HEK293T (cell line): ENCODE measurements at regions not wholly inside any gene's neighbourhood (a gene's known extent, or its start where the extent isn't known, plus 50 kb on each side); places are given as distances from the start of the nearest gene placed in this dataset.

ENCODE experiments used
- CTCF ChIA-PET: fragments of 350-600 bp; formaldehyde crosslinking; extraction: SDS; loops from one replicate; lab custom pipeline; 2021; ENCODE audit warnings: antibody characterized with exemption, inconsistent platforms; lab: Yijun Ruan, JAX
- POLR2A ChIA-PET: fragments of 350-600 bp; formaldehyde crosslinking; extraction: SDS; loops from one replicate; lab custom pipeline; 2020; ENCODE audit warnings: antibody characterized with exemption, inconsistent platforms; lab: Yijun Ruan, JAX
- DNase-seq: peaks from one replicate; pipeline ENCODE4 v3.0.0; 2012; ENCODE audit warnings: mixed read lengths; ENCODE audit errors: extremely low spot score
- ARNT ChIP-seq: fragments of 450-650 bp; IDR thresholded peaks from 2 replicates; pipeline ENCODE4 v1.6.1; 2017; ENCODE audit warnings: mild to moderate bottlenecking
- BHLHE40 ChIP-seq: fragments of 450-650 bp; IDR thresholded peaks from 2 replicates; pipeline ENCODE4 v1.6.1; 2016; ENCODE audit warnings: mild to moderate bottlenecking, moderate library complexity, borderline replicate concordance
- CTBP1 ChIP-seq: fragments of 450-650 bp; IDR thresholded peaks from 2 replicates; pipeline ENCODE4 v1.6.1; 2016; ENCODE audit warnings: borderline replicate concordance
- ELF4 ChIP-seq: fragments of 450-650 bp; IDR thresholded peaks from 2 replicates; pipeline ENCODE4 v1.6.1; 2017; ENCODE audit warnings: antibody characterized with exemption
- FOXA1 ChIP-seq: fragments of 450-650 bp; IDR thresholded peaks from 2 replicates; pipeline ENCODE4 v1.6.1; 2016; ENCODE audit warnings: mild to moderate bottlenecking
- FOXK2 ChIP-seq: fragments of 450-650 bp; IDR thresholded peaks from 2 replicates; pipeline ENCODE4 v1.6.1; 2016; ENCODE audit warnings: mild to moderate bottlenecking
- FOXM1 ChIP-seq: fragments of 450-650 bp; IDR thresholded peaks from 2 replicates; pipeline ENCODE4 v1.6.1; 2017; ENCODE audit warnings: mild to moderate bottlenecking, borderline replicate concordance
- HDGF ChIP-seq: fragments of 450-650 bp; IDR thresholded peaks from 2 replicates; pipeline ENCODE4 v1.6.1; 2017; ENCODE audit warnings: antibody characterized with exemption, borderline replicate concordance
- L3MBTL2 ChIP-seq: fragments of 450-650 bp; conservative IDR thresholded peaks from 2 replicates; pipeline ENCODE4 v1.6.1; 2016; ENCODE audit warnings: mild to moderate bottlenecking
- LEF1 ChIP-seq: fragments of 450-650 bp; IDR thresholded peaks from 2 replicates; pipeline ENCODE4 v1.6.1; 2017; ENCODE audit warnings: mild to moderate bottlenecking, borderline replicate concordance
- NFRKB ChIP-seq: fragments of 450-650 bp; IDR thresholded peaks from 2 replicates; pipeline ENCODE4 v1.6.1; 2016; ENCODE audit warnings: mild to moderate bottlenecking, moderate library complexity
- SP1 ChIP-seq: fragments of 450-650 bp; IDR thresholded peaks from 2 replicates; pipeline ENCODE4 v1.6.1; 2017
- SUZ12 ChIP-seq: fragments of 450-650 bp; IDR thresholded peaks from 2 replicates; pipeline ENCODE4 v1.6.1; 2016; ENCODE audit warnings: mild to moderate bottlenecking
- TARDBP ChIP-seq: fragments of 450-650 bp; IDR thresholded peaks from 2 replicates; pipeline ENCODE4 v1.6.1; 2016
- ZNF384 ChIP-seq: fragments of 450-650 bp; IDR thresholded peaks from 2 replicates; pipeline ENCODE4 v1.6.1; 2016
- TF ChIP-seq, protein P1 (sequence below): fragments of 450-650 bp; IDR thresholded peaks from 2 replicates; pipeline ENCODE4 v1.6.1; 2016

DNA sequence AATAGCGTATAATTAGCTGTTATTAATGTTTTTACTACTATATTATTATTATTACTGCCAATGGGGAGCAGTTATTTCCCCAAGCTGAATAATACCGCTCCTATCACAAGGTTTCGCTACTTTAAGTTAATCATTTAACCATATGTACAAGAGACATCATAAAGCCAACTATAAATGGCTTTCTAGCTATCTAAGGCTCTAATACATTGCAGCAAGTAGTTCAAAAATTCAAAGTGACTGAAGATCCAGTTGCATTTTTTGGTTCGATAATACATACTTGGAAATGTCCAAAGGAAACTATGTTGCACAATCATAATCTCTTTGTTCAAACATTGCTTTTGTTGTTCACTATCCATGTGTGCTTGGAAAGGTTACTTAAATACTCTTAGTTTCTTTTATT, 952.0 kb upstream of the MBL2 start:
- POLR2A ChIA-PET = no interaction called here
- CTCF ChIA-PET = no interaction called here
- no peak for DNase-seq
- no peak for TF ChIP-seq SP1
- TF ChIP-seq FOXM1 = no peak
- TF ChIP-seq CTBP1 = no peak
- no peak for TF ChIP-seq ELF4
- no peak for TF ChIP-seq LEF1
- TF ChIP-seq L3MBTL2 = no peak
- TF ChIP-seq, protein P1, sequence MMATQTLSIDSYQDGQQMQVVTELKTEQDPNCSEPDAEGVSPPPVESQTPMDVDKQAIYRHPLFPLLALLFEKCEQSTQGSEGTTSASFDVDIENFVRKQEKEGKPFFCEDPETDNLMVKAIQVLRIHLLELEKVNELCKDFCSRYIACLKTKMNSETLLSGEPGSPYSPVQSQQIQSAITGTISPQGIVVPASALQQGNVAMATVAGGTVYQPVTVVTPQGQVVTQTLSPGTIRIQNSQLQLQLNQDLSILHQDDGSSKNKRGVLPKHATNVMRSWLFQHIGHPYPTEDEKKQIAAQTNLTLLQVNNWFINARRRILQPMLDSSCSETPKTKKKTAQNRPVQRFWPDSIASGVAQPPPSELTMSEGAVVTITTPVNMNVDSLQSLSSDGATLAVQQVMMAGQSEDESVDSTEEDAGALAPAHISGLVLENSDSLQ = no peak
- no peak for TF ChIP-seq FOXK2
- TF ChIP-seq NFRKB = no peak
- TF ChIP-seq ZNF384 = no peak

DNA sequence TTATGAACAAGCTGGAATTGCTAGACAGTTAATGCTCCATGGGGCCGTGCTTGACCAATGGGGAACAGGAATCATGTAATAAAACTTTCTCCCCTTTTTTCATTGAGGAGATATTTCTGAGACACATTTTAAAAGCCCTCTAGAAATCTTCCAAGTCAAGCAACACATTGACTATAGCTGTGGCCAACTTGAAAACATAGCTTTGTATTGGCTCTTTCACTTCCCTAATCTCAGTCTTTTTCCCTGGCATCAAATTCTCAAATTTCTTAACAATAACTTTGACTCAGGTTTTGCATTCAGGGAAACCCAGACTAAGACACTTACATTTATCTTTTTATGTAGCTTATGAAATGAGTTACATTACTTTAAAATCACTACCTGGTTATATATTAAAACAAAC, 947.1 kb upstream of the MBL2 start:
- ChIA-PET CTCF (no interaction called here), POLR2A (no interaction called here)
- TF ChIP-seq L3MBTL2 = no peak
- no peak for TF ChIP-seq CTBP1
- TF ChIP-seq TARDBP = no peak
- no peak for TF ChIP-seq LEF1
- no peak for TF ChIP-seq BHLHE40
- DNase-seq = no peak

DNA sequence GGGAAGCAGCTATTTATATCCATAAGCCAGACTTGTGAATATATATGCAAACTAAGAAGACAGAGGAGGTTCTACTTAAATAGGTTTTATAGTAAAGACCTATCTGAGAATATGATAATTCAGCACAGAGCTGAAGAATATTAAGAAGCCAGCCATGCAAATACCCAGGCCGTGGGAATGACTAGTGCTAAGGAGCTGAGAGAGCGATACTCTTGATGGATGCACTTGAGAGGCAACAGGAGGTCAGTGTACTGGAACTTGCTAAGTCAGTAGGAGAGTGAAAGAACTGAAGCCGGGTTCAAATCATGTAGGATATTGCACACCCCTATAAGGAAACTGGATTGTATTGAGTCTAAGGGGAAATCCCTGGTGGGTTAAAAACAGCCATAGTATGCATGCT, 943.6 kb upstream of the MBL2 start:
- ChIA-PET POLR2A (no interaction called here), CTCF (no interaction called here)
- TF ChIP-seq HDGF (no peak), SP1 (no peak)
- no peak for DNase-seq

DNA sequence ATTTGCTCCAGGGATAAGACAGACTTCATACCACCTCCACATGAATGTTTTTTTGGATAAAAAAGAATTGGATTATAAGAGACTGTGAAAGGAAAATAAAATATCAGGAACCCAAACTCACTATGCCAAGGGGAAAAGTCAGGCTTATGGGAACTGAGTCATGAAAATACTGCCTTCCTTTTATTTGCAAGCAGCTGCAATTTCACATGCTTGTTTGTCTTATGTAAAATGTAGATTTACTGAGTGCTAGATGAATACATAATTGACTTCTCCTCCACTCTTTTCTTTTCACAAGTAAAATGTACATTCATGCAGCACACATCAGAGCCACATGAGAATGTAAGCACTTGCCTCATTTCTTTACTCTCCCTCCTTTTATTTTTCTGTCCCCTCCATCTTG, 940.8 kb upstream of the MBL2 start:
- DNase-seq = no peak
- CTCF ChIA-PET = no interaction called here
- POLR2A ChIA-PET = no interaction called here
- no peak for TF ChIP-seq L3MBTL2
- TF ChIP-seq ARNT = no peak
- no peak for TF ChIP-seq ELF4
- no peak for TF ChIP-seq BHLHE40
- TF ChIP-seq TARDBP = no peak
- no peak for TF ChIP-seq HDGF
- TF ChIP-seq, protein P1 = no peak
- TF ChIP-seq NFRKB = no peak
- no peak for TF ChIP-seq SUZ12
- TF ChIP-seq FOXK2 = no peak
- no peak for TF ChIP-seq CTBP1
- no peak for TF ChIP-seq ZNF384
- TF ChIP-seq FOXA1 = no peak

DNA sequence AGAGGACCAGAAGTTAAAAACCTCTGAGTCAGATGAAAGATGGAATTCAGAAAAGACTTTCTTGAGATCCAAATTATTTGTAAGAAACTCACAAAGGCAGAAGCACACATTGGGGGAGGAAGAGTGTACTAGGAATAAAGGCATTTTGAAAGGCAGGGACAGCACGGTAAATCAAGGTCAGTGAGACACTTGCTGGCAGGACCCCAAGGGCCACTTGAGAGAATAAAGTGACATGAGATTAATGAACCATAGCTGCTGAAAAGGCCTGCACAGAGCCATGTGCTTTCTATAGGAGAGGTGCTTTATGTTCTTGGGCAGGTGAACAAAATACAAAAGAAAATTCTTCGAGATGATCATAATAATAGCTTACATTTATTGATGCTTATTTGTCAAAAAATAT, 929.9 kb upstream of the MBL2 start:
- DNase-seq = no peak
- TF ChIP-seq HDGF = no peak
- TF ChIP-seq ARNT = no peak
- TF ChIP-seq, protein P1 = peak; percentile 63; the same call in 1 of the 2 replicates
- TF ChIP-seq LEF1 = no peak
- TF ChIP-seq ZNF384 = no peak
- POLR2A ChIA-PET = no interaction called here
- CTCF ChIA-PET = no interaction called here

DNA sequence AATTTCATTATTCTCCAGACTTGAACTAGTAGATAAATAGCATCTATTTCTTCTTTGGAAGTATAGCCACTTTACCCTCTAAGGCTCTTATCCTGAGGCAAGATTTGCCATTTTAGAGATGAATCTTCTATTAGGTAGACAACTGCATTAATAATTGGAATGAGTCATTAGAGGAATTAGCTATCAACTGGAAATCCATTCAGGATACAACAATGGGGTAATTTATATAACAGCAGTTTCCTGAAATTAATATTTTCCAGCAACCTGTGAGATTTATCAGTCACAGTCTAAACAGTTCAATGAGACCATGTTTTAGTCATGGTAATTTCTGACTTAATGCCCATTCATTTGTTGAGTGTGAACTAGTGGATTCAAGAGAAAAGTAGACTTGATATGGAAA, 928.6 kb upstream of the MBL2 start:
- TF ChIP-seq SUZ12 (no peak), TARDBP (no peak), NFRKB (no peak), HDGF (no peak), SP1 (no peak), LEF1 (no peak), FOXA1 (no peak), ELF4 (no peak), FOXK2 (no peak), ARNT (no peak), ZNF384 (no peak), FOXM1 (no peak), L3MBTL2 (no peak), BHLHE40 (no peak), CTBP1 (no peak)
- TF ChIP-seq, protein P1 = no peak
- no peak for DNase-seq
- POLR2A ChIA-PET = no interaction called here
- CTCF ChIA-PET = no interaction called here

DNA sequence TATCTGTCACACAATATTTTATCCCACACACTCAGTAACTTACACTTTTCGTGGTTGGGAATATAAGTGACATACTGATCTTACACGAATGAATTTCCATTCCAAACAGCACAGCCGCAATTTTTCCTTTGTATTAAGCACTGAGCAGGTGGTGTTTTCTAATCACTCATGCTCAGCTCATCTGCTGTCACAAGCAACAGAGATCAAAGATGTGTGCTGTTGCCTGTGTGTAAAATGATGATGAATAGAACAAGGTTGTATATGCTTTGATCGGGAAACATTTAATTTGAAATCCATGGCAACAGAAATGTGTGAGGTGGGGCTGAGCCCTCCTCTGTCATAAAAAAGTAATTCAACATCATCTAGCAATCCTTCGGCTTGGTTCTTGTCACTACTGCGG, 927.7 kb upstream of the MBL2 start:
- DNase-seq = no peak
- no peak for TF ChIP-seq TARDBP
- TF ChIP-seq BHLHE40 = no peak
- no peak for TF ChIP-seq NFRKB
- TF ChIP-seq ARNT = no peak
- no peak for TF ChIP-seq L3MBTL2
- TF ChIP-seq HDGF = no peak
- no peak for TF ChIP-seq CTBP1
- no peak for TF ChIP-seq ELF4
- no peak for TF ChIP-seq LEF1
- TF ChIP-seq SP1 = no peak
- no peak for TF ChIP-seq ZNF384
- TF ChIP-seq SUZ12 = no peak
- TF ChIP-seq, protein P1 = no peak
- ChIA-PET POLR2A (no interaction called here), CTCF (no interaction called here)
